BJ (cell line): ENCODE measurements at regions not wholly inside any gene's neighbourhood (a gene's known extent, or its start where the extent isn't known, plus 50 kb on each side); places are given as distances from the start of the nearest gene placed in this dataset.

Source experiments
- CTCF ChIA-PET: fragments of 350-600 bp; formaldehyde crosslinking; extraction: SDS; loops from one replicate; lab custom pipeline; 2021; ENCODE audit warnings: antibody characterized with exemption, inconsistent platforms; lab: Yijun Ruan, JAX
- POLR2A ChIA-PET: fragments of 300-600 bp; sonication (Branson Sonifier 250); formaldehyde crosslinking; extraction: SDS; loops from one replicate; lab custom pipeline; 2021; ENCODE audit warnings: antibody characterized with exemption; lab: Charles Lee
- DNase-seq: peaks from one replicate; pipeline ENCODE4 v3.0.0-alpha.2; 2011; ENCODE audit warnings: low read depth
- H3K27me3 ChIP-seq: 2 replicates; pipeline ENCODE4 v1.6.0; 2011; ENCODE audit warnings: low read length; ENCODE audit not compliant: control insufficient read depth, insufficient read depth
- H3K36me3 ChIP-seq: 2 replicates; pipeline ENCODE4 v1.5.1; 2011; ENCODE audit warnings: low read length; ENCODE audit not compliant: control insufficient read depth, insufficient read depth
- H3K4me3 ChIP-seq: 2 replicates; pipeline ENCODE4 v1.5.1; 2011; ENCODE audit warnings: low read depth, mild to moderate bottlenecking, control low read depth, low read length
- TF ChIP-seq, protein P1 (sequence below): IDR thresholded peaks from 2 replicates; pipeline ENCODE4 v1.5.1; 2011; ENCODE audit warnings: low read depth, mild to moderate bottlenecking, control low read depth, inconsistent platforms, low read length, moderate library complexity; ENCODE audit not compliant: insufficient read depth

DNA sequence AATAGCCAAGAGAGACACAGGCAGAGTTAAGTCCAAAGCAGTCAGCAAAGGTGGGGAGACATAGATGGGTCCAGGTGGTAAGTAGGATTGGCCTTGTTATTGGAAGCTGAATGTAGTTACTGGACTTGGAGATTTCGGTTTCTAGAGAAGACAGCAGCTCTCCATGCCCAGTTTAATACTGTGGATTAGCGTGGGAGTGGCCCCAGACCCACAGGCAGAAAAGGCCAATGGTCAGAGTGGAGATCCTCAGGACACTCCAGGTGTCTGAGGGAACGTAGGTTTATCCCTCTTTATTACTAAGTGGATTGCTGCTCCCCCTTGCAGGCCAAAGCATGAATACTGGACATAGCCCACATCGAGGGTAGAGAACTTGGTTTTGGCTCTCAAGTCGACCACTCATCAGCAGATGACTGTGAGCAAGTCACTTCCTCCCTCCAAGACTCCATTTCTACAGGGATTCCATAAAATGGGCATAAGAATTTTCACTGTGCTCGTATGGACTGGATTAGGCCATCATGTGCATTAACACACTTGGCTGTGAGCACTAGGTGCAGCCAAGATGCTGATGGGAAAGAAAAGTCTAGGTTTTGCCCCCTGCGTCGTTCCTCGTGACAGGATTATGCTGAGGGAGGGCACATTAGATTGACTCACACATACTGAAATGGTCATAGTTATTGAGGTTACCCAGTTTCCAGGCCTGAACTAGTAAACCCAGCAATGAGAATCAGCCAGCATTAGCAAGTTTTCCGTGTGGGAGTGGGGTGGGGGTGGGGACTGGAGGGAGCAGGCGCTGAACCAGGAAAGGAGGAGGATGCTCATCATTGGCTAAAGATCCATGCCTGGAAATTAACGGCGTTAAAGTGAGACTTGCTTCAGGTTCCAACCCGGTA is 225.2 kb upstream of the TPRG1 start:
- no peak for DNase-seq
- H3K27me3 ChIP-seq: no peaks in the 10 kb centered on the region
- TF ChIP-seq, protein P1, sequence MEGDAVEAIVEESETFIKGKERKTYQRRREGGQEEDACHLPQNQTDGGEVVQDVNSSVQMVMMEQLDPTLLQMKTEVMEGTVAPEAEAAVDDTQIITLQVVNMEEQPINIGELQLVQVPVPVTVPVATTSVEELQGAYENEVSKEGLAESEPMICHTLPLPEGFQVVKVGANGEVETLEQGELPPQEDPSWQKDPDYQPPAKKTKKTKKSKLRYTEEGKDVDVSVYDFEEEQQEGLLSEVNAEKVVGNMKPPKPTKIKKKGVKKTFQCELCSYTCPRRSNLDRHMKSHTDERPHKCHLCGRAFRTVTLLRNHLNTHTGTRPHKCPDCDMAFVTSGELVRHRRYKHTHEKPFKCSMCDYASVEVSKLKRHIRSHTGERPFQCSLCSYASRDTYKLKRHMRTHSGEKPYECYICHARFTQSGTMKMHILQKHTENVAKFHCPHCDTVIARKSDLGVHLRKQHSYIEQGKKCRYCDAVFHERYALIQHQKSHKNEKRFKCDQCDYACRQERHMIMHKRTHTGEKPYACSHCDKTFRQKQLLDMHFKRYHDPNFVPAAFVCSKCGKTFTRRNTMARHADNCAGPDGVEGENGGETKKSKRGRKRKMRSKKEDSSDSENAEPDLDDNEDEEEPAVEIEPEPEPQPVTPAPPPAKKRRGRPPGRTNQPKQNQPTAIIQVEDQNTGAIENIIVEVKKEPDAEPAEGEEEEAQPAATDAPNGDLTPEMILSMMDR: no peak
- no peaks in the 10 kb centered on the region for H3K36me3 ChIP-seq
- H3K4me3 ChIP-seq: no peak overlapping the region
- ChIA-PET CTCF (interaction anchor here (0.6 to 3.0 kb wide), 6 partner anchors 7 to 1207 kb away, joined by 3 to 26 read pairs (median 3); no protein-coding TSS in a partner anchor), POLR2A (no interaction called here)

DNA sequence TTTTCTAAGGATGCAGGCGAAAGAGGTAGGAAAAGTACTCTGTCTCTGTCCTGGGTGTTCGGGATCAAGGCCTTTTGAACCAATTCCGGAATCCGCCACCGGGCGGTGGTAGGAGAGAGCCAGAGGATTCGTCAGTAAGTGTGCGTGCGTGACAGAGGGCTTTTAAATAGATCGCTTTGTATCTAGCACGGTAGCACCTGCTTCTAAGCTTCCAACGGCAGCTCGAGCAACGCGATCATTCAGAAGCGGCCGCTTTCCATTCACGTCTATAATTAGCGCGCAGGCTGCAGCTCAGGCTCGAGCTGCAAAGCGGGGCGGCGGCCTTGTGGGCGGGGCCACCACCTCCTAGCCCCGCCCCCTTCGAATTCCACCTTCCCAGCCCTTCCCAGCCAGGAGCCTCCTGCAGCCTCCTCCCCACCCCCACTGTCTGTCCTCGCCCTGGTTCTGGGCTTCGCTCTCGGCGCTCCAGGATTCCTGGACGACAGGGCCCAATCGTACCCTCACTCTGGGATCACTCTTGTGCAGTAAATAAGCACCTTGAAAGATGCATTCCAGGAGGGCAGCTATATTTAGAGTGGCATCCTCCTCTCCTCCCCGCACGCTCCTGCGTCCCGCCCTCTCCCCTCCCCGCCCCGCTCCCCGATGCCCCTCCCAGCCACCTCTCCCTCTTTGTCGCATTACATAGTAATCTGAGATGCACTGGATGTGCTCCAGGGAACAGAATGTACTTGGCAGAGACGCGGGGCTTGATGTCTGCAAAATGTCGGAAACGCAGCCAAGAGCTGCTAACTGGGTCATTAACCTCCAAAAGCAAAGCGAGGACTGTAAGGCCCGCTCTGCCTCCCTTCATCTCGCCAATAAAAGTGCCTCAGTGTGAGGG is 224.1 kb upstream of the TPRG1 start:
- Histone ChIP-seq H3K4me3 (peak overlapping the region; percentile 39), H3K36me3 (no peaks in the 10 kb centered on the region), H3K27me3 (no peaks in the 10 kb centered on the region)
- POLR2A ChIA-PET: interaction anchor here (0.5 kb wide), 1 partner anchor 86 kb away, joined by 5 read pairs; no protein-coding TSS in a partner anchor
- CTCF ChIA-PET: interaction anchor here (0.6 to 3.0 kb wide), 5 partner anchors 9 to 1208 kb away, joined by 3 to 26 read pairs (median 3); no protein-coding TSS in a partner anchor
- DNase-seq: peak; percentile 54
- TF ChIP-seq, protein P1: peak; percentile 47

DNA sequence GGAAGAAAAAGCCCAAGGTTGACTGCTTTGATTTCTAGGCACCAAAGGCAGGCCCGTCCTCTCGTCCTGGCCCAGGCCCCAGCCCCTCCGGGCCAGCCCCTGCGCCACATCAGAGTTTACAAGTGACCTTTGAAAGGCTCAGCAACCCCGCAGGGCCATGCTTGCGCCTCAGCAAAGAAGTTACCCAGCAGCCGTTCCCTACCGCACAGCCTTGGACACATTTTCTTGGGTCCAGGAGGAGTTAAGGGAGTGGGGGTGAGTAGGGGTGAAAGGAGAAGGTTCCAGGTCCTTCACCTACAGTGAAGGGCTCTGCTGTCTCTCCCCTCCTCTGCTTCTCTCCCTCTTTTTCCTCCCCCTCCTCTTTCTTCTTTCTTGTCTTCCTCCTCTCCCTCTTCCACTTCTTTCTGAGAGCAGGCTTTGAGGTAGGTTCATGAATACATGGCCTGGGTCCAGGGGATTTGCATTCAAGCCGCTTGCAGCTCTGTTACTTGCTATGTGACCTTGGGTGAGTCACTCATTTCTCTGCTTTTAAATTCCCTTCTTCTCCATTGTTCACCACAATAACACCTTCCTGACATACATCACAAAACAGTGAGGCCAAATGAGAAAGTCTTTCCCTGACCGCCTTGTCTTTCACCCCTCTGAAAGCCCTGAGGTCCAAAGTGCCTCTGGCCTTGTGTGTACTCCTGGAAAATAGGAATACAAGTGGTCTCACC is 223.3 kb upstream of the TPRG1 start:
- TF ChIP-seq, protein P1: no peak
- no peaks in the 10 kb centered on the region for H3K36me3 ChIP-seq
- DNase-seq: peak; percentile 41
- POLR2A ChIA-PET: no interaction called here
- H3K4me3 ChIP-seq: peak overlapping the region; percentile 39
- CTCF ChIA-PET: interaction anchor here (1.3 to 3.0 kb wide), 2 partner anchors 1206 to 1209 kb away, joined by 4 to 26 read pairs; no protein-coding TSS in a partner anchor
- H3K27me3 ChIP-seq: no peaks in the 10 kb centered on the region

DNA sequence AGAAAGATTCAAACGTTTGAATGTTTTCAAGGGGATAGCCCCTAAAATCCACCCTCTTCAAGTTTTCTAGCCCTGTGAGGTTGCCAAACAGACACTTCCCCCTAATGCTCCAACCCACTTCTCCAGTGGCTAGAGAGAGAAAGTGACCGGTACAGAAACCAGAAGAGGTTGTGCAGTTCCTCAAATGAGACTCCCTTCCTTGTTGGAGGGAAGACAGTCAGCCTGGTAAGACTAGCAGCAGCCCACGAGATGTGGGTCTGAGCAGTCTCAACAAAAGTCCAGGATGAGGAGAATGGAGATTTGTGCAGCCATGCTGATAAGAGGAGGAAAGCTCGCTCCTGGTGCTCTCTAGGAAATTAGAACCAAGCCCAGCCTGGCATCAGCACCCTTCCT is 222.8 kb upstream of the TPRG1 start:
- TF ChIP-seq, protein P1: no peak
- H3K4me3 ChIP-seq: no peak overlapping the region
- ChIA-PET POLR2A (no interaction called here), CTCF (interaction anchor here (3.0 kb wide), 1 partner anchor 1210 kb away, joined by 26 read pairs; no protein-coding TSS in a partner anchor)
- H3K36me3 ChIP-seq: no peaks in the 10 kb centered on the region
- no peak for DNase-seq
- H3K27me3 ChIP-seq: no peaks in the 10 kb centered on the region
